GM12878 (cell line): ENCODE measurements at regions not wholly inside any gene's neighbourhood (a gene's known extent, or its start where the extent isn't known, plus 50 kb on each side); places are given as distances from the start of the nearest gene placed in this dataset.

Experiments
- ATAC-seq: fragments of 200-7000 bp; cut with Tn5 transposase; 3 replicates; pipeline ENCODE4 v1.9.1; 2020; ENCODE audit warnings: mild to moderate bottlenecking, moderate library complexity
- BruUV-seq: library from RNA; stranded (reverse); fragments of 400-500 nt; replicated peaks from 2 replicates; lab custom pipeline; 2021; lab: Mats Ljungman, UMichigan
- CTCF ChIA-PET: fragments of 300-600 bp; sonication (Branson Sonifier 250); formaldehyde crosslinking; extraction: SDS; loops from one replicate; lab custom pipeline; 2021; ENCODE audit warnings: inconsistent platforms; lab: Yijun Ruan, JAX
- POLR2A ChIA-PET: fragments of 350-600 bp; formaldehyde crosslinking; extraction: SDS; loops from one replicate; lab custom pipeline; 2021; ENCODE audit warnings: inconsistent platforms; lab: Charles Lee
- RAD21 ChIA-PET: fragments of 300-600 bp; sonication (Branson Sonifier 250); formaldehyde crosslinking; loops from one replicate; lab custom pipeline; 2023; ENCODE audit warnings: antibody characterized with exemption; ENCODE audit not compliant: unreplicated experiment; lab: Charles Lee
- SMC1A ChIA-PET: fragments of 300-600 bp; sonication (Branson Sonifier 250); formaldehyde crosslinking; loops from one replicate; lab custom pipeline; 2023; ENCODE audit not compliant: unreplicated experiment, uncharacterized antibody; lab: Charles Lee
- DNase-seq: peaks from one replicate; pipeline ENCODE4 v3.0.0-alpha.2; 2011; ENCODE audit warnings: low read depth, low spot score
- FAIRE-seq: peaks from 3 replicates; lab custom pipeline; 2011; peaks lifted over from hg19 to GRCh38; lab: Jason Lieb, UNC
- H2AFZ ChIP-seq: 2 replicates; pipeline ENCODE4 v1.6.0; 2011; ENCODE audit warnings: low read depth, low read length, control low read depth; ENCODE audit not compliant: control insufficient read depth
- H3K27ac ChIP-seq: 2 replicates; pipeline ENCODE4 v1.5.1; 2011; ENCODE audit warnings: control low read depth; ENCODE audit not compliant: control insufficient read depth, insufficient read depth
- H3K27me3 ChIP-seq, 2 experiments: replicated peaks in 1 of 2; 2 replicates each; pipeline versions ENCODE4 v1.6.0 to v1.6.1; 2011; ENCODE audit warnings: low read length in 1 of 2; ENCODE audit not compliant: control insufficient read depth in 2 of 2, insufficient read depth in 2 of 2
- H3K36me3 ChIP-seq, 2 experiments: 2 replicates each; pipeline ENCODE4 v1.5.1; 2011; ENCODE audit warnings: low read length in 1 of 2; ENCODE audit not compliant: control insufficient read depth in 2 of 2, insufficient read depth in 2 of 2
- H3K4me1 ChIP-seq: 2 replicates; pipeline ENCODE4 v1.6.1; 2011; ENCODE audit warnings: mild to moderate bottlenecking, low read length, moderate library complexity, mixed read lengths; ENCODE audit not compliant: control insufficient read depth, insufficient read depth
- H3K4me2 ChIP-seq: 2 replicates; pipeline ENCODE4 v1.6.0; 2011; ENCODE audit warnings: control low read depth; ENCODE audit not compliant: control insufficient read depth, insufficient read depth
- H3K4me3 ChIP-seq: fragments of 200-600 bp; sonication (generic); 2 replicates; pipeline ENCODE4 v1.5.1; 2016
- H3K79me2 ChIP-seq: 2 replicates; pipeline ENCODE4 v1.6.0; 2011; ENCODE audit warnings: low read length; ENCODE audit not compliant: control insufficient read depth, insufficient read depth
- H3K9ac ChIP-seq: 2 replicates; pipeline ENCODE4 v1.8.0; 2011; ENCODE audit warnings: low read length, control low read depth, mixed read lengths; ENCODE audit not compliant: control insufficient read depth, insufficient read depth
- H3K9me3 ChIP-seq: replicated peaks from 3 replicates; pipeline ENCODE4 v1.5.1; 2011; ENCODE audit warnings: mild to moderate bottlenecking, low read length; ENCODE audit not compliant: control insufficient read depth, insufficient read depth
- H4K20me1 ChIP-seq: 2 replicates; pipeline ENCODE4 v1.6.0; 2011; ENCODE audit not compliant: control insufficient read depth, insufficient read depth
- EP300 ChIP-seq, 2 experiments: fragments of 150-350 bp in 1 of 2; IDR thresholded peaks; 2 replicates each; pipeline ENCODE4 v1.6.1; 2011 to 2012; ENCODE audit warnings: low read depth in 2 of 2, low read length in 2 of 2, borderline replicate concordance in 1 of 2, improper control_type of control experiment in 1 of 2, inconsistent platforms in 1 of 2; ENCODE audit not compliant: control insufficient read depth in 1 of 2
- HDAC2 ChIP-seq: fragments of 200-600 bp; sonication (generic); IDR thresholded peaks from 2 replicates; pipeline ENCODE4 v1.6.1; 2017
- SP1 ChIP-seq: IDR thresholded peaks from one replicate; pipeline ENCODE4 v1.6.1; 2011; ENCODE audit warnings: low read depth, low read length
- TCF7 ChIP-seq: IDR thresholded peaks from 2 replicates; pipeline ENCODE4 v1.6.1; 2014; ENCODE audit warnings: antibody characterized with exemption, borderline replicate concordance
- ZNF24 ChIP-seq: fragments of 450-650 bp; IDR thresholded peaks from 2 replicates; pipeline ENCODE4 v1.6.1; 2017; ENCODE audit warnings: antibody characterized with exemption, mild to moderate bottlenecking
- WGBS: methylation state at CpG from one replicate; pipeline ENCODE4 v1.1.6; 2016; ENCODE audit warnings: low lambda C conversion rate; ENCODE audit not compliant: insufficient replicate concordance, insufficient coverage; ENCODE audit errors: missing lambda C conversion rate; 5-methylcytosine and 5-hydroxymethylcytosine counted together
- in situ Hi-C: fragments of 300-500 bp; cut with MboI; formaldehyde crosslinking; loops from 9 replicates; pipeline ENCODE4 v1.14.3; 2018; ENCODE audit warnings: mixed read lengths
- intact Hi-C: fragments of 100-400 bp; cut with micrococcal nuclease; formaldehyde crosslinking; loops from one replicate; pipeline ENCODE4 v1.14.2; 2022; ENCODE audit not compliant: unreplicated experiment
- TF ChIP-seq, protein P1 (sequence below): fragments of 450-650 bp; IDR thresholded peaks from 2 replicates; pipeline ENCODE4 v1.6.1; 2017; ENCODE audit warnings: antibody characterized with exemption, mild to moderate bottlenecking, moderate library complexity

DNA sequence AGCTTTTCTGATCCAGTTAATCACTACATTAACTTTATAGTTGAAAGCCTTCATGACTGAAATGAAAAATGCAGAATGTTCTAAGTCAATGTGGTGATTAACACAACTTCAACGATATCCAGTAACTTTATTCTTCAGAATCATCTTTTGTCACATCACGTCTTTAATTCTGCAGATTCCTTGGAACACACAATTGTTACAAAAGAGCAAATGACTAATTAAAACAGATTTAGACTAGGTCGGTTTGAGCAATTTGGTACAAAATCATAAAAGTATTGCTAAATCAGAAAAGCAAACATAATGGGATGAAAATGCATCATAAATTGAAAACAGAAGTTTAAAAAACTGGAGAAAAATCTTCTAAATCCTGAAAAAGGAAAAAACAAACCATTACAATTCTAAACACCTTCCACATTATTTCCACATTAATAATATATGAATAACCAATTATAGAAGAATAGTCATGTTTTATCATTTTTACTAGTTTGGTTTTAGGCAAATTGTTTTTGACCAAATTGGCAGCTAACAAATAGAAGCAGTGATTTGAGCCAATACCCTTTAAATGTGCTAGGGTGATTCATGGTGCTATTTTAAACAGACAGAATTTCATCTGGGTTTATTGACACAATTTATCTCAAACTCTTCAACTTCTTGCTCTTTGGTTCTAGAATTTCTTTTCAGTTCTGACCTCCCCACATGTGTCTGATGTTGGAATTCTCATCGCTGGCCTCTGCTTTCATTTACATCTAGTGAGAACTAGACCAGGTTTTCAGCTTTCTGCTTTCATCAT lies 468.1 kb upstream of the PTBP2 start (continued):
- TF ChIP-seq, protein P1, sequence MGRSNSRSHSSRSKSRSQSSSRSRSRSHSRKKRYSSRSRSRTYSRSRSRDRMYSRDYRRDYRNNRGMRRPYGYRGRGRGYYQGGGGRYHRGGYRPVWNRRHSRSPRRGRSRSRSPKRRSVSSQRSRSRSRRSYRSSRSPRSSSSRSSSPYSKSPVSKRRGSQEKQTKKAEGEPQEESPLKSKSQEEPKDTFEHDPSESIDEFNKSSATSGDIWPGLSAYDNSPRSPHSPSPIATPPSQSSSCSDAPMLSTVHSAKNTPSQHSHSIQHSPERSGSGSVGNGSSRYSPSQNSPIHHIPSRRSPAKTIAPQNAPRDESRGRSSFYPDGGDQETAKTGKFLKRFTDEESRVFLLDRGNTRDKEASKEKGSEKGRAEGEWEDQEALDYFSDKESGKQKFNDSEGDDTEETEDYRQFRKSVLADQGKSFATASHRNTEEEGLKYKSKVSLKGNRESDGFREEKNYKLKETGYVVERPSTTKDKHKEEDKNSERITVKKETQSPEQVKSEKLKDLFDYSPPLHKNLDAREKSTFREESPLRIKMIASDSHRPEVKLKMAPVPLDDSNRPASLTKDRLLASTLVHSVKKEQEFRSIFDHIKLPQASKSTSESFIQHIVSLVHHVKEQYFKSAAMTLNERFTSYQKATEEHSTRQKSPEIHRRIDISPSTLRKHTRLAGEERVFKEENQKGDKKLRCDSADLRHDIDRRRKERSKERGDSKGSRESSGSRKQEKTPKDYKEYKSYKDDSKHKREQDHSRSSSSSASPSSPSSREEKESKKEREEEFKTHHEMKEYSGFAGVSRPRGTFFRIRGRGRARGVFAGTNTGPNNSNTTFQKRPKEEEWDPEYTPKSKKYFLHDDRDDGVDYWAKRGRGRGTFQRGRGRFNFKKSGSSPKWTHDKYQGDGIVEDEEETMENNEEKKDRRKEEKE, result no peak
- no peak for TF ChIP-seq SP1
- no peak for TF ChIP-seq TCF7

GRCh38 chr1:96256130-96256790 lies 465.3 kb upstream of the PTBP2 start:
- no peak overlapping the region for H3K4me3 ChIP-seq
- no peak overlapping the region for H3K27ac ChIP-seq
- TF ChIP-seq ZNF24 (no peak), HDAC2 (no peak), EP300 (IDR thresholded peaks at IDR 0.05; ENCODE audit: borderline replicate concordance in 1 of 2, control insufficient read depth in 1 of 2, low read depth in 2 of 2, low read length in 2 of 2) (no peak)
- TF ChIP-seq, all 136 proteins: peak for 0
- in situ Hi-C loops, result no loop called here
- 12% methylated on average over 3 of the region's 3 CpGs for WGBS
- ChIA-PET SMC1A (no interaction called here), RAD21 (no interaction called here), POLR2A (no interaction called here), CTCF (no interaction called here)
- Histone ChIP-seq H3K79me2 (no peaks in the 10 kb centered on the region), H4K20me1 (no peaks in the 10 kb centered on the region), H3K4me1 (no peaks in the 10 kb centered on the region), H3K9ac (no peak overlapping the region), H3K36me3 (no peaks in the 10 kb centered on the region), H2AFZ (no peak overlapping the region), H3K4me2 (no peak overlapping the region), H3K27me3 (no peaks in the 10 kb centered on the region), H3K9me3 (no peaks in the 10 kb centered on the region)
- intact Hi-C loops, result no loop called here
- no peak for DNase-seq
- no peak for ATAC-seq
- BruUV-seq, result no TSS peak
- no peak for FAIRE-seq
